Activated CD8-positive, alpha-beta T cell treated with anti-CD3 and anti-CD28 coated beads, Interleukin-2, amount 10 ng/mL, durations not matched to agents 7 days and 5 days (primary cell): ENCODE measurements at regions not wholly inside any gene's neighbourhood (a gene's known extent, or its start where the extent isn't known, plus 50 kb on each side); places are given as distances from the start of the nearest gene placed in this dataset.
"Not testable (repeated sequence)": the region's sequence is repeated elsewhere in the genome, so short reads cannot be mapped to it uniquely, and the experiment has no call there.

Experiments
- ATAC-seq: fragments of 150-1000 bp; cut with Tn5 transposase; one replicate; pipeline ENCODE4 v1.10.0; 2021; ENCODE audit warnings: moderate library complexity
- CTCF ChIA-PET: fragments of 350-600 bp; sonication (Branson Sonifier 250); formaldehyde crosslinking; loops from one replicate; lab custom pipeline; 2021; ENCODE audit warnings: antibody characterized with exemption; lab: Charles Lee
- POLR2A ChIA-PET: fragments of 350-600 bp; sonication (Branson Sonifier 250); formaldehyde crosslinking; loops from one replicate; lab custom pipeline; 2021; ENCODE audit warnings: antibody characterized with exemption; lab: Charles Lee
- DNase-seq: peaks from one replicate; pipeline ENCODE4 v3.0.0-alpha.2; 2020
- H3K27ac Mint-ChIP-seq: one replicate; pipeline ENCODE4 v1.8.0; 2021; ENCODE audit warnings: mild to moderate bottlenecking, mixed read lengths
- H3K27me3 Mint-ChIP-seq: one replicate; pipeline ENCODE4 v1.8.0; 2021; ENCODE audit warnings: low read depth, mixed read lengths
- H3K36me3 Mint-ChIP-seq: one replicate; pipeline ENCODE4 v1.8.0; 2021; ENCODE audit warnings: low read depth, mixed read lengths
- H3K4me1 Mint-ChIP-seq: one replicate; pipeline ENCODE4 v1.8.0; 2021; ENCODE audit warnings: low read depth, mixed read lengths
- H3K4me3 Mint-ChIP-seq: one replicate; pipeline ENCODE4 v1.8.0; 2021; ENCODE audit warnings: mild to moderate bottlenecking, mixed read lengths
- H3K9me3 Mint-ChIP-seq: one replicate; pipeline ENCODE4 v1.8.0; 2022; ENCODE audit warnings: mixed read lengths; ENCODE audit not compliant: insufficient read depth

GRCh38 chr4:34281826-34282225 is 1962.5 kb downstream of the ARAP2 start:
- no peaks in the 10 kb centered on the region for H3K27me3 Mint-ChIP-seq
- no peak overlapping the region for H3K27ac Mint-ChIP-seq
- peaks cover 5% of the 10 kb centered on the region for H3K9me3 Mint-ChIP-seq
- no peak for ATAC-seq
- no peak overlapping the region for H3K4me3 Mint-ChIP-seq
- H3K4me1 Mint-ChIP-seq, result no peaks in the 10 kb centered on the region
- POLR2A ChIA-PET, result no interaction called here
- no peak for DNase-seq
- CTCF ChIA-PET, result no interaction called here
- no peaks in the 10 kb centered on the region for H3K36me3 Mint-ChIP-seq

- Mint-ChIP-seq H3K27me3 (no peaks in the 10 kb centered on the region), H3K9me3 (no peaks in the 10 kb centered on the region), H3K4me1 (no peaks in the 10 kb centered on the region), H3K27ac (no peak overlapping the region), H3K36me3 (no peaks in the 10 kb centered on the region), H3K4me3 (no peak overlapping the region)
- CTCF ChIA-PET, result no interaction called here
- no peak for DNase-seq
- no peak for ATAC-seq
- POLR2A ChIA-PET, result no interaction called here
These were observed 1954.8 kb downstream of the ARAP2 start for GRCh38 chr4:34289489-34289888.

- DNase-seq, result no peak
- H3K27me3 Mint-ChIP-seq, result no peaks in the 10 kb centered on the region
- H3K27ac Mint-ChIP-seq, result no peak overlapping the region
- ATAC-seq, result no peak
- no peaks in the 10 kb centered on the region for H3K36me3 Mint-ChIP-seq
- POLR2A ChIA-PET, result no interaction called here
- no peaks in the 10 kb centered on the region for H3K4me1 Mint-ChIP-seq
- CTCF ChIA-PET, result no interaction called here
- H3K4me3 Mint-ChIP-seq, result no peak overlapping the region
- H3K9me3 Mint-ChIP-seq, result no peaks in the 10 kb centered on the region
These were observed 1954.4 kb downstream of the ARAP2 start for GRCh38 chr4:34289962-34290361.

GRCh38 chr4:34293459-34293858 is 1950.9 kb downstream of the ARAP2 start:
- CTCF ChIA-PET, result no interaction called here
- Mint-ChIP-seq H3K9me3 (peaks cover 4% of the 10 kb centered on the region), H3K27ac (no peak overlapping the region), H3K4me1 (no peaks in the 10 kb centered on the region), H3K36me3 (no peaks in the 10 kb centered on the region), H3K4me3 (no peak overlapping the region), H3K27me3 (no peaks in the 10 kb centered on the region)
- POLR2A ChIA-PET, result no interaction called here
- no peak for DNase-seq
- ATAC-seq, result no peak

GRCh38 chr4:34309383-34309906 is 1934.9 kb downstream of the ARAP2 start:
- Mint-ChIP-seq H3K9me3 (peaks cover 4% of the 10 kb centered on the region), H3K4me3 (no peak overlapping the region), H3K27ac (no peak overlapping the region), H3K27me3 (no peaks in the 10 kb centered on the region), H3K36me3 (no peaks in the 10 kb centered on the region), H3K4me1 (no peaks in the 10 kb centered on the region)
- POLR2A ChIA-PET, result no interaction called here
- CTCF ChIA-PET, result no interaction called here
- DNase-seq (no peak), ATAC-seq (no peak)

GRCh38 chr4:34318773-34319172 is 1925.5 kb downstream of the ARAP2 start:
- H3K4me1 Mint-ChIP-seq, result no peaks in the 10 kb centered on the region
- CTCF ChIA-PET, result no interaction called here
- ATAC-seq, result no peak
- H3K4me3 Mint-ChIP-seq, result no peak overlapping the region
- no peaks in the 10 kb centered on the region for H3K9me3 Mint-ChIP-seq
- H3K27ac Mint-ChIP-seq, result no peak overlapping the region
- no peak for DNase-seq
- POLR2A ChIA-PET, result no interaction called here
- no peaks in the 10 kb centered on the region for H3K36me3 Mint-ChIP-seq
- no peaks in the 10 kb centered on the region for H3K27me3 Mint-ChIP-seq

- ChIA-PET POLR2A (no interaction called here), CTCF (no interaction called here)
- no peaks in the 10 kb centered on the region for H3K27me3 Mint-ChIP-seq
- no peak overlapping the region for H3K27ac Mint-ChIP-seq
- no peak for DNase-seq
- H3K36me3 Mint-ChIP-seq, result no peaks in the 10 kb centered on the region
- no peak for ATAC-seq
- no peaks in the 10 kb centered on the region for H3K4me1 Mint-ChIP-seq
- H3K4me3 Mint-ChIP-seq, result no peak overlapping the region
- H3K9me3 Mint-ChIP-seq, result no peaks in the 10 kb centered on the region
These were observed 1920.6 kb downstream of the ARAP2 start for GRCh38 chr4:34323549-34324320.

- DNase-seq, result no peak
- POLR2A ChIA-PET, result no interaction called here
- Mint-ChIP-seq H3K27ac (no peak overlapping the region), H3K9me3 (no peaks in the 10 kb centered on the region), H3K4me3 (no peak overlapping the region), H3K4me1 (no peaks in the 10 kb centered on the region), H3K36me3 (no peaks in the 10 kb centered on the region), H3K27me3 (no peaks in the 10 kb centered on the region)
- CTCF ChIA-PET, result no interaction called here
- ATAC-seq, result no peak
These were observed 1915.4 kb downstream of the ARAP2 start for GRCh38 chr4:34328939-34329338.

GRCh38 chr4:34335156-34335555 is 1909.2 kb downstream of the ARAP2 start:
- H3K36me3 Mint-ChIP-seq, POLR2A ChIA-PET, H3K4me3 Mint-ChIP-seq: not testable (repeated sequence)

GRCh38 chr4:34335556-34335955 is 1908.8 kb downstream of the ARAP2 start:
- H3K27me3 Mint-ChIP-seq, DNase-seq, H3K36me3 Mint-ChIP-seq, H3K4me3 Mint-ChIP-seq, ATAC-seq, CTCF ChIA-PET, H3K9me3 Mint-ChIP-seq, H3K27ac Mint-ChIP-seq, POLR2A ChIA-PET, H3K4me1 Mint-ChIP-seq: not testable (repeated sequence)

More at GRCh38 chr4:34335156-34335555, 1909.2 kb downstream of the ARAP2 start:
- CTCF ChIA-PET, H3K27ac Mint-ChIP-seq, H3K4me1 Mint-ChIP-seq, DNase-seq, ATAC-seq, H3K9me3 Mint-ChIP-seq, H3K27me3 Mint-ChIP-seq: not testable (repeated sequence)

GRCh38 chr4:34362654-34363053 is 1881.7 kb downstream of the ARAP2 start:
- DNase-seq, result no peak
- CTCF ChIA-PET, result no interaction called here
- POLR2A ChIA-PET, result no interaction called here
- Mint-ChIP-seq H3K27me3 (no peaks in the 10 kb centered on the region), H3K36me3 (no peaks in the 10 kb centered on the region), H3K9me3 (peaks cover 16% of the 10 kb centered on the region), H3K4me3 (no peak overlapping the region), H3K4me1 (no peaks in the 10 kb centered on the region), H3K27ac (no peak overlapping the region)
- no peak for ATAC-seq

- no peak overlapping the region for H3K4me3 Mint-ChIP-seq
- no peak overlapping the region for H3K27ac Mint-ChIP-seq
- no peaks in the 10 kb centered on the region for H3K27me3 Mint-ChIP-seq
- no peaks in the 10 kb centered on the region for H3K36me3 Mint-ChIP-seq
- H3K9me3 Mint-ChIP-seq, result peaks cover 19% of the 10 kb centered on the region
- no peak for DNase-seq
- ChIA-PET CTCF (no interaction called here), POLR2A (no interaction called here)
- no peak for ATAC-seq
- no peaks in the 10 kb centered on the region for H3K4me1 Mint-ChIP-seq
These were observed 1880.5 kb downstream of the ARAP2 start for GRCh38 chr4:34363842-34364241.

GRCh38 chr4:34365946-34366345 is 1878.4 kb downstream of the ARAP2 start:
- ChIA-PET POLR2A (no interaction called here), CTCF (no interaction called here)
- Mint-ChIP-seq H3K27me3 (no peaks in the 10 kb centered on the region), H3K4me1 (no peaks in the 10 kb centered on the region), H3K9me3 (peaks cover 19% of the 10 kb centered on the region), H3K4me3 (no peak overlapping the region), H3K36me3 (no peaks in the 10 kb centered on the region), H3K27ac (no peak overlapping the region)
- no peak for DNase-seq
- no peak for ATAC-seq
